HuH-7.5 (cell line): ENCODE measurements at regions not wholly inside any gene's neighbourhood (a gene's known extent, or its start where the extent isn't known, plus 50 kb on each side); places are given as distances from the start of the nearest gene placed in this dataset.
"Not testable (repeated sequence)": the region's sequence is repeated elsewhere in the genome, so short reads cannot be mapped to it uniquely, and the experiment has no call there.

Experiments
- DNase-seq: peaks from one replicate; pipeline ENCODE4 v3.0.0; 2011; ENCODE audit warnings: low spot score

DNA sequence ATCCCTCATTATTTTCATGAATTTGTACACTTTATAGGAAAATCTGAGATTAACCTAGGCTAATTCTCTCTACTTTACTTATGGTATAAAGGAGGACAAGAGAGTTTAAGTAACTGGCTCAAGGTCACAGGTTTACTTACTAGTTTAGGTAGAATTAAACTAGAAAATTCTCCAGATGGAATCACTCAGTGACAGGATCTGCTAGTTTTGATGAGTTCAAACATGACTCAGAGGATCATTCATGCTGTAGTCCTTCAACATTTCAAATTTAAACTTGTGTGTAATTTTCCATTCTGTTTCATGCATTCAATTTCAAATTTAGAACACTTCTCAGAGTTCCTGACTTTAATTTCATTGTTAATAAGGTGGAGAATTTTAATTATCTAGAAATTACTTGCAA is 485.7 kb upstream of the TUSC1 start:
- no peak for DNase-seq

DNA sequence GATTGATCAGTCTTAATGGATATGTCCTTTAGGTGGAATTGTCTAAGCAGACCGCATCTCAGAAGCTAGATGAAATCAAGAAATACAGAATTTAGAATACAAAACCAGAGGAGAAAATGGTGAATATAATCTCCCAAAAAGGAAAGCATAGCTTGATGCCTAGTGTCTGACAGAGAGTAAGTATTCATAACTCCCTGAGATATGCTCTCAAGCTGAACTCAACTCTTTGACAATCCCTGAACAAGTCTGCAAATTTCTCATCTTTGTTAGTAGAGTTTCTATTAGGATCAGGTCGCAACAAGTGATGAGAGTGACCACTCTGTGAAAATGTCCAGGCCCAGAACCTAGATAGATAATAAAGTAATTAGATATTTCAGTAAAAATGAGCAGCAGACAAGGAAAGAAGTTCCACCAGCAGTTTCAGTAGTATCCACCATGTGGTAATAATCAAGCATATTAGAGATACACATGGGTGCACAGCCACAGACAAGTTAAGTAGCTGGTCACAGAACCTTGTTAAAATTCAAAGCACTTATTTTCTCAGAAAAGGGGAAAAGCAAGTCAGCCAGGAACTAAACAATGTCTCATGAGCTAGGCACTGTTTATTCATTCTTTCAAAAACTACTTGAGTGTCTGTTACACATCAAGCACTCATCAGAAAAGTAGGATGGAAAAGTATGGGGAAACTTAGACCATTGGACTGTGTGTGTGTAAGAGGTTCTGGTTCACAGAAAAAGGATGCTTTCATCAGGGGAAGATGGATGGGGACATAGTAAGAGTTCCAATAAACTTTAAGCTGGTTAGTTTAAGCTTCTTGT is 481.5 kb upstream of the TUSC1 start:
- no peak for DNase-seq

DNA sequence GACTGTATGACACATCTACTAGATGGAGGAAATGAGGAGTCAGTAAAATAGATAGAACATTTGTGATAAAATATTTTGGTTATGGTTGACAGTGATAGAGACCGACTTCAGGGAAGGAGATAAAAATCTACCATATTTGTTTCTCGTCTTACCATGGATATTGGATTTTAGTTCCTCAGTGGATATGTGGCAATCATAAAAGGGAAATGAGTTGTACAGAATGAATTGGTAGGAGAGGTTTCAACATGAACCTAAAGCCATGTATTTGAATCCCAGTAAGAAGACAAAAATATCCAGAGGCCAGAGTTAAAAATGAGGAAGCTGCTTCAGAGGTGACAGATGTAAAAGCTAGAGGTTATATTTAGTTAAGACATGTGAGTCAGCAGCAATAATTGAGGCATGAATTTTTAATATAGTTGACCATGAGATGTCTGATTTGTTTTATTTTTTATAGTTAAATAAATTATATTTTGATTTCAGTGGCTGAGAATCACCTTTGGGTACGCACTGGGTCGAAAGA is 480.4 kb upstream of the TUSC1 start:
- no peak for DNase-seq

DNA sequence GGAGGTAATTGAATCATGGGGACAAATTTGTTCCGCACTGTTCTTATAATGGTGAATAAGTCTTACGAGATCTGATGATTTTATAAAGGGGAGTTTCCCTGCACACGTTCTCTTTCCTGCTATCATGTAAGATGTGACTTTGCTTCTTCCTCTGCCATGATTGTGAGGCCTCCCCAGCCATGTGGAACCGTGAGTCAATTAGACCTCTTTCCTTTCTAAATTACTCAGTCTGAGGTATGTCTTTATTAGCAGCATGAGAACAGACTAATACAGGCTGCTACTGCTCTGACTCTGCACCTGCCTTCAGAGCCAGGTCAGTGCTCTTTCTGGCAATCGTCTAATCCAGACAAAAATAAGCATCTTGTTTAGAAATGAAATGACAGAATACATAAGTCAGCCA is 479.2 kb upstream of the TUSC1 start:
- DNase-seq, result no peak

DNA sequence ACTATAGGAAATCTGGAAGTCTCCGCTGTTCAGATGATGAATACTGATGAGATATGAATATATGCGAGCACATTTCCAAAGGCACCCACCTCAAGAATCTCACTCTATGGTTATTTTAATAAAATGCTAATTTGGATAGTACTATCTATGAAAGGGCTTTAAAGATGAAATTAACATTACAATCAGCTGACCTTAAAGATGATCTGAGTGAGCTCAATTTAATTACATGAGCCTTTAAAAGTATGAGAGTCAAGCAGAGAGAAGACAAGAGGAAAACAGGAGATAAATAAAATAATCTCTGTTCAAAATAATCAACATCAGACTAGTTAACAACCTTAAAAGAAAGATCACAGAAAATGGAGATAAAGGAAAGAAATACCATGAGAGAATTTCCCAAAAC is 474.1 kb upstream of the TUSC1 start:
- DNase-seq, result no peak

DNA sequence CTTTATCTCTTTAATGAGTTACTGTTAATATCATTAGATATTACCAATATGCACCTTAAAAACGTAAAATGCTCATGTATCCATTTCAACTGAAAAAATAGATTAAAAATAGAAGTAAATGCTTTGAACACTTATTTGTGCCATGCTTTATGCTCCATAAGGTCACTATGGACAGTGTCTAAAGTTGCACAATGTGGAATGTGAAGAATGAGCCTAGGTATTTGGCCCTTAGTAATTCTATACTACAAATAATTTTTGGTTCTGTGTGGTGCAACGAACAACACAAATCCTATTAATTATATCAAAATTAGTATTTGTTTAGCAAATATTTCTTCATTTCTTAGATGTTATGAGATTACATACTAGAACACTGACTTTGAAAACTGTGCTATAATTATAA is 469.9 kb upstream of the TUSC1 start:
- DNase-seq, result no peak

DNA sequence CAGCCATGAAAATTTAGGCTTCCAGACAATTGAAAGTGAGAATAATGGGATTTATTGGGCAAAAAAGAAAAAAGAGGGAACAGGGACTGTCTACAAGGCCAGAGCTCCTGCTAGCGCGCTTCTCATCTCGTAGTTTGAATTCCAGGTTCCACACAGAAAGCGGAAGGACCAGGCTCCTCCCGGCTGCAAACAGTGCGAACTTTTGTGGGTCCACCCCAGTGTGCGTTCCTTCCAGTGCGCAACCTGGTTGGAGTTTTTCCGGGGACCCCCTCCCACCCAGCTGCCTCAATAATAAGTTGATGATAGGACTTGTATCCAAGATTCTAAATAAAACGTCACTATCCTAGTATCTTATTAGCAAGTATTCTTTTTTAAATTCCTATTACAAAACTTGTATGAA is 467.7 kb upstream of the TUSC1 start:
- DNase-seq, result no peak

DNA sequence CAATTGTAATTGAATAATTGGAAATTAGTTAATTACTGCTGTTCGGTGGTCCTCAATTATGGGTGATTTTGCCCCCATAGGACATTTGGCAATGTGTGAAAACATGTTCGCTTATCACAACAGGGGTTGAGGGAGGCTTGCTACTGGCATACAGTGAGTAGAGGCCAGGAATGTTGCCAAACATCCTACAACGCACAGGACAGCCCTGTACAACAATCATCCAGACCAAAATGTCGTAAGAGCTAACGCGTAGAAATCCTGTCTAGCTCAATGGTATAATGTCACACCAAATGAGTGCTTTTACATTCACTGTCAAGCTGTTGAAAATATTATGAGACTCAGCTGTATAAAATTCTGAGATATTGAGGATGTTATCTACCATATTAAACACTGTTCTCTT is 464.4 kb upstream of the TUSC1 start:
- DNase-seq, result no peak

DNA sequence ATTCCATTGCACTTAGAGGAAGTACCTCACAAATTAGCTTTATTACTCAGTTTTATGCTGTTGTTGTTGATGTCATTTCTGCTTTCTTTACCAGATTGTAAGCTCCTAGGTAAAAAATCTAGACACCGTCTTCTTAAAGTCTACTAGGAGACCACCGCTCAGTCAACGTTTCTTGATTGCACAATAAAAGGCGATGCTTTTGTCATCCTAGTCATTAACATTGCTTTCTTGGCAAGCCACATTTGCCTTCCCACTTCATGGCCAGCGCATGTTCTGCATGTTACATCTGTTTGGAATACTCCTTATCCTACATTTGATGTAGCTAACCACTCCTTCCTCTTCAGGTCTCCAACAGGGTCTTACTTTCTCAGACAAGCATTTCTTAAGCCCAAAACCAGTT is 464.0 kb upstream of the TUSC1 start:
- no peak for DNase-seq

DNA sequence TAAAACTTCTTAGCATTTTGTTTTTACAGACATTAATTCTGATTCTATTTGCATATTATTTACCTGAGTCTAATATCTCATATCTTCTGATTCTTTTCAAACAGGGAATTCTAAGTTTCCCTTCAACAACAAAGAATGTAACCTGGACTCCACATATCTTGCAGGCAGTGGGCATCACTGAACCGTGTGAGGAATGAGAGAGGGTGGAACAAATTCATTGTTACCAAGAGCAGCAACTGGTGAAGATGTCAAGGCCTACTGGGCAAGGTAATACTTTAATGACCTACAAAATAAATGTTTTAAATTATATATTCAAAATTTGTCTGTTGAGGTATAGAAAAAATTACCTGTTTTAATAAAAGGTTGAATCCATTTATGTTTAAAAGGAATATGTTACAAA is 455.3 kb upstream of the TUSC1 start:
- no peak for DNase-seq

DNA sequence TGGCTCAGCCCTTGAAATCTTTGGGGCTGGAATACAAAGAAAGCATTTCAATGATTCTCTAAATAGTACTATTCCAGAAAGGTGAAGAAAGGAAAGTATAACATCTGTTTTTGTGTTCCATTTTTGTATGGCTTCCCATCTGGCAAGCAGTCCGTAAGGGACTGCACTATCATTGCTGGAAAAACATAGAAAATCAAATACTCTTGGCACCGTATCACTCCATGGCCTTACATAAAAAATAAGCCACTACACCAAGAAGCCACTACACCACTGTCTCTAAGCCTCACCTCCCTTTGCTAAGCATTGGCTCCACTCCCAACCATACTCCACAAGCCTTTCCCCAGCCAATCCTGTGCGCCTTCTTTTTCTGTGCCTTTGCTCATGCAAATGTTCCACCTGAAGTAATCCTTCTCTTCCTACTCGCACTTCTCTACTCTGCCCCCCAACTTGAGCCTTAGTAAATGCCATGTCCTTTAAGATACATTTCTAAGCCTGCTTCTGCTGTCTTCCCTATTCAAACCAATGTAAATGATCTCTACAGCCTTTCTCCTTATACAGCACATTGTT is 454.6 kb upstream of the TUSC1 start:
- no peak for DNase-seq

DNA sequence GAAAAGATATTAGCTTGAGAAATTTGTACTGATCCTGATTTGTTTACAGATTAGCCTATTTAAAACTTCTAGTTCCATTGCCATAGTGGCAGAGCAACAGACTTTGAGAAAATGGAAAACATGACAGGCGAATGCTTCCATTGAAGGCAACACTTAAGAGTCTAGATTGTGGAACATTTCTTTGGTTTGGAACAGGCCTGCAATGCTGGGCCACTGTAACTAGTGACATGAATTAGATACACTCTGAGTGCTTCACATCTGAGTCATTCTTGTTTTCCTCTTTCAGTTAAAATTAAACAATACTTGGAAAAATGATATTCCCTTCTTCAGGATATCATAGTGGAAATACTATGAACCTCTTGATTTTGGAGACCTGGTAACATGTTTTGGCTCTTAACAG is 453.6 kb upstream of the TUSC1 start:
- no peak for DNase-seq

DNA sequence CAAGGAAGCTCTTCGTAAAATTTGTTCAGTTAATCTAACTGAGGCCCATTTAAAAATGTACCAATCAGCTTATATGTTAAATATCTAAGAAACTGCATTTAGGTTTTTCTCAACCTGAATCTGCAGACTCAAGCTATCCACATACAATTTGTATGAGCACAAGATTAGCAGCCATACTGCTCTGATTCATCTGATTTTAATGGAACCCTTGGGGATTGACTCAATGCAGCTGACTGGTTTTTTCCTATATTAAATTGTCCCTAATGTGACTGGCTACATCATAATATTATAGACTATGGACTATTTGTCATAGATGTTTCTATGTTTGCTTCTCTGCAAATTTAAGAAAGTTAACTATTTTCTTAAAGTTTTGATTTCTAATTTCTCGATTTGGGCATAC is 451.0 kb upstream of the TUSC1 start:
- no peak for DNase-seq

DNA sequence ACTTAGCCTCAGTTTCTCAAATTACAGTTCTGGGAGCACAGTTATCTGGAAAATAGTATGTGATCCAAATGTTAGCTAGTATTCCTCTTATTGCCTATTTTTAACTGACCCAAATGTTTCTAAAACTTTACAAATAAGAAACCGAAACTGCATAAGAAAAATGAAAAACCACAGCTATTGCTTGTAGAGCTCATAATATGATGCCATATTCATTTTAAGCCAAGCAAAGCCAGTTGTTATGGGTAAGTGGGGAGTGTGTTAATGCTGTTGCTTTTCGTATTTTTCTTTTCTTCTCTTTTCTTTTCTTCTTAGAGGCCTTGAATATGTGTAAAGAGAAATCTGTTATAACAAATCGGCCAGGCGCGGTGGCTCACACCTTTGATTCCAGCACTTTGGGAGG is 447.4 kb upstream of the TUSC1 start:
- no peak for DNase-seq

DNA sequence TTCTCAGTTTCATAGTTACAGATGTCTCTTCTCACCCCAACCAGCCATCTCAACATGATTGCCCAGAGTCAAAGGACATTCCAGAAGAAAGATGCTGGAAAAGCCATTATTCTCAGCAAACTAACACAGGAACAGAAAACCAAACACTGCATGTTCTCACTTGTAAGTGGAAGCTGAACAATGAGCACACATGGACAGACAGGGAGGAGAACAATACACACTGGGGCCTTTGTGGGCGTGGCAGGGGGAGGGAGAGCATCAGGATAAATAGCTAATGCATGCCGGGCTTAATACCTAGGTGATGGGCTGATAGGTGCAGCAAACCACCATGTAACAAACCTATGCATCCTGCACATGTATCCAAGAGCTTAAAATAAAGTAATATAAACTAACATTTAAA is 437.8 kb upstream of the TUSC1 start:
- DNase-seq, result not testable (repeated sequence)

DNA sequence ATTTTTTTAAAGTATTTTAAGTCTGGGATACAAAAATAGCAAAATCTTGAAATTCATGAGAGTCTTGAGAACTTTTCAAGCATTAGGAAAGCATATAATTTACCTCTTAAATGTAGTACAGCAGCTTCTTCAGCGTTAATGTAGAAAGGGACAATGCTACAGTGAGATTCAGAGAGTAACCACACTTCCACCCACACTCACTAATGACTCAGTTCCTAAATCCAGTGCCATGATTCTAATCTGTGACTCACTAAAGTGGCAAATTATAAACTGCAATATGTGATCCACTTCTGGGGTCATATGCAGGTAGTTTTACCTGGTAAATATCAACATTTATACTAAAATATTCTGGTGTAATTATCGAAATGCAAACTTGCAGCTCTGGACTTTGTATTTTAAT is 434.5 kb upstream of the TUSC1 start:
- no peak for DNase-seq

DNA sequence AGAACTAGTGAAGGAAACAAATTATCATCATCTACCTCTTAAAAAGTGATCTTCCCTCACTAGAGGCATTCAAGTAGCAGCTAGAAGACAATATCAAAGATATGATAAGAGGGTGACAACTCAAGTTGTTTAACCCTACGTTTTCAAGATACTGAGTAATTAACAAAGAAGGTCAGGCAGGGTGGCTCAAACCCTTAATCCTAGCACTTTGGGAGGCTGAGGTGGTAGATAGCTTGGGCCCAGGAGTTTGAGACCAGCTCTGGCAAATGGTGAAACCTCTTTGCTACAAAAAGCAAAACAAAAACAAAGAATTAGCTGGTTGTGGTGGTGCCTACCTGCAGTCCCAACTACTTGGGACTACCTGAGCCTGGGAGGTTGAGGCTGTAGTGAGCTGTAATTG is 408.2 kb upstream of the TUSC1 start:
- DNase-seq, result no peak

DNA sequence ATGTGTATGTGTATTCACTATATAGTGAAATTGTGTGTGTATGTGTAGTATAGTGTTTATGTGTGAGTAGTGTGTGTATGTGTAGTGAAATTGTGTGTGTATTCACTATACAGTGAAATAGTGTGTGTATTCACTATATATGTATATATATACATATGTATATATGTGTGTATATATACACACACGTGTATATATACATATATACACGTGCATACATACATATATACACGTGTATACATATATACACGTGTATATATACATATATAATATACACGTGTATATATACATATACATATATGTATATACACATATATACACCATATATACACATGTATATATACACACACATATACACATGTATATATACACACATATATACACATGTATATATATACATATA is 403.6 kb upstream of the TUSC1 start:
- DNase-seq, result no peak

DNA sequence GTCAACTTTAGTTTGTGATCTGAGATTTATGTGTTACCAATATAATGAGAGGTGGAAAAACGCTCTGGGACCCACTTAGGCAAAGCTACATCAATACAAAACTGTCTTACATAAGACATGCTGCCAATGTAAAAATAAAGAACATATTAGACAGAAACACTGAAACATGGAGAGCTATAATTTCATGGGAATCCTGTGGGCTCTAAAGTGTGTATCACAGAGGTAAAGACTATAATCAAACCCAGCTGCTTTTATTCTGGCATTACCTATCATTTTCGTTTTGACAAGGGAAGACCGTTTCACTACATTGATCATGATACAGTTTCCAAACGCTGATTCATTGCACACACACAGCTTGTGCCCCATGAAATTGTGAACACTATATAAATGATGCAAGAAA is 400.5 kb upstream of the TUSC1 start:
- no peak for DNase-seq

DNA sequence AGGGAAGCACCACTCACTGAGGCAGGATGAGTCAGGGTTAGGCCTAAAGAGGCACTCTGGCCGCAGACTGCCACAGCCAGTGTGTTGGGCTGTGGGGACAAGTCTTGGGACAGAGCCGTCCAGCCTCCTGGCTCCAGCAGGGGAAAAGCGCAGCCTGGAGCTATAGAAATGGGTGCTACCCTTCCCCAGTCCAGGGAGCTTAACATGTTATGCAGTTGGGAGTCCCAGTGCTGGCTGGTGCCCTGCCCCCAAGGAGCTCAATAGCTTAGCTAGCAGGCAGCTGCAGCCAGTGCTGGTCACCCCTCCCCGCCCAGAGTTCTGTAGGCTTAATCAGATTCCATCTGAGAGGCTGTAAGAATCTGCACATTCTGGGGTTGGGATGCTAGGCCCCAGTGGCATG is 399.6 kb upstream of the TUSC1 start:
- no peak for DNase-seq

DNA sequence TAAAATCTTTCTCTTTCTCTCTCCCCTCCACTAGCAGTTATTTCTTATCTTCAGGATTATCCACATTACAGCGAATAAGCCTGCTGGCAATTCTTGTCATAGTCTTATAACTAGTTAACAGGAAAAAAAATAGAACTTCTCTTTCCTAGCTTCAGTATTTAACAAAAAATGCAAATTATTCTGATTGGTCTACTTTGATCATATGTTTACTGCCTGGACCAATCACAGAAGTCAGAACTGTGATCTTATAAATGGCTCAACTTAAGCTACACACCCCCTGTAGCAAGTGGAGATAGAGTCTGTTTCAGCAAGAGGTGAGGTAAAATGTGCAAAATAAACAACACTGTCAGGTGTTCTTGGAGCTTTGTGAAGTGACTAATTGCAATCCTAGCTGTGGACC is 389.4 kb upstream of the TUSC1 start:
- no peak for DNase-seq

DNA sequence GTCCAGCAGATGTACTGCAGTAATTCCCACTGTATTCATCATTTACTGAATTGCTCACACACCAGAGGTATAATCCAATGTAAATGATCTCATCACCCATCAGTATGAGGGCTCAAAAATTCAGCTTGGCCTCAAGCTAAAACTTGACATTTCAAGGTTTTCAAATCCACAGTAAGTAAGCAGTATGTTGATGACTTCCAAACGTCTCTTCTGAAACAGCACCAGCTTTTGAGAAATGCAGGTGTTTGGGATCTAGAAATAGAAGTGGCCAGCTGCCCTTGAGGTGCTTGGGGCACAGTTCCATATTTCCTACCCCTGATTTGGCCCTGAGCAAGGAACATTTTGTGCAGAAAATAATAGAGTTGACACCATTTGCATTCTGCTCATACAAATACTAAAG is 388.0 kb upstream of the TUSC1 start:
- DNase-seq, result no peak

DNA sequence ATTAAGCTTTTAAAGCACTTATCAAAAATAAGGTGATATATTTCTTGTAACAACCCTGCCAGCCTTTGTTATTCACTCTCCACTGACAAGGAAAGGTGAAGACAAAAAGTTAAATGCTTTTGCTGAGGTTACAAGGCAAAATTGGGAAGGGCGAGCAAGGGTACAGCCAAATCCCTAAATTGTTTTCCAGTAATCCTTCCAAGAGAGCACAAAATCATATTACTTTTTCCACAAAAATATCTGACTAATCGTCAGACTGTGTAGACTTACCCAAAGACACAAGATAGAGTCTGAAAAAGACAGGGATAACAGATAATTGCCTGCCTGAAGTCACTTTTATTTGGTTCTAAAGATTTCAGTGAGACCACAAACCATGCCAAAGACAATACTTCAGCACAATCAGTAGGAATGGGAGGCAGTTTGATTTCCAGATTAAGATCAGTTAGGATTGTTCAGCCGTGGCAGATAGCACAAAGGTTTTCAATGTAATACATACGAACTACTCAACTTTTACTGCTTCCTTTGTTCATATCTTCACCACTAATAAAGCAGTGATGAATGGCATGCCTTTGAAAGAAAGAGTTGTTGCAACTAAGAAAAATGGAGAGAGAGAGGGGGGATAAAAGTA is 383.8 kb upstream of the TUSC1 start:
- DNase-seq, result no peak
